ENCODE measurements at regions not wholly inside any gene's neighbourhood (a gene's known extent, or its start where the extent isn't known, plus 50 kb on each side); places are given as distances from the start of the nearest gene placed in this dataset.
A peak's percentile ranks its signal among the peaks of the same experiment; 100 is the strongest.

GRCh38 chr14:104447750-104448149 is 131.8 kb upstream of the C14orf180 start:
- no peak for TF ChIP-seq CTCF (IDR thresholded peaks at IDR 0.05)
- Histone ChIP-seq H3K27me3 (peaks cover 6% of the 10 kb centered on the region), H3K27ac (no peak overlapping the region), H3K36me3 (no peaks in the 10 kb centered on the region), H3K4me1 (no peaks in the 10 kb centered on the region), H3K4me3 (no peak overlapping the region), H3K9me3 (no peaks in the 10 kb centered on the region)
- intact Hi-C loops (cut with DNase I) = no loop called here
- ATAC-seq (no peak), DNase-seq (no peak)

- Histone ChIP-seq H3K27ac (no peak overlapping the region), H3K4me3 (no peak overlapping the region), H3K36me3 (no peaks in the 10 kb centered on the region), H3K9me3 (no peaks in the 10 kb centered on the region), H3K4me1 (no peaks in the 10 kb centered on the region), H3K27me3 (peaks cover 6% of the 10 kb centered on the region)
- DNase-seq = no peak
- no peak for ATAC-seq
- TF ChIP-seq CTCF (IDR thresholded peaks at IDR 0.05) = no peak
- intact Hi-C loops (cut with DNase I) = no loop called here
These were observed 131.2 kb upstream of the C14orf180 start for GRCh38 chr14:104448321-104448720.

- Histone ChIP-seq H3K27me3 (peaks cover 6% of the 10 kb centered on the region), H3K4me1 (no peaks in the 10 kb centered on the region), H3K27ac (no peak overlapping the region), H3K36me3 (no peaks in the 10 kb centered on the region), H3K9me3 (no peaks in the 10 kb centered on the region), H3K4me3 (no peak overlapping the region)
- TF ChIP-seq CTCF (IDR thresholded peaks at IDR 0.05) = no peak
- DNase-seq (no peak), ATAC-seq (no peak)
- intact Hi-C loops (cut with DNase I) = no loop called here
These were observed 130.8 kb upstream of the C14orf180 start for GRCh38 chr14:104448721-104449120.

- ATAC-seq (no peak), DNase-seq (peak; percentile 53)
- Histone ChIP-seq H3K36me3 (no peaks in the 10 kb centered on the region), H3K4me3 (no peak overlapping the region), H3K27ac (no peak overlapping the region), H3K4me1 (no peaks in the 10 kb centered on the region), H3K9me3 (no peaks in the 10 kb centered on the region), H3K27me3 (peaks cover 6% of the 10 kb centered on the region)
- intact Hi-C loops (cut with DNase I) = no loop called here
- TF ChIP-seq CTCF (IDR thresholded peaks at IDR 0.05) = no peak
These were observed 128.7 kb upstream of the C14orf180 start for GRCh38 chr14:104450811-104451401.

- DNase-seq = no peak
- Histone ChIP-seq H3K27me3 (peaks cover 6% of the 10 kb centered on the region), H3K36me3 (no peaks in the 10 kb centered on the region), H3K4me3 (no peak overlapping the region), H3K27ac (no peak overlapping the region), H3K4me1 (no peaks in the 10 kb centered on the region), H3K9me3 (no peaks in the 10 kb centered on the region)
- intact Hi-C loops (cut with DNase I) = no loop called here
- no peak for TF ChIP-seq CTCF (IDR thresholded peaks at IDR 0.05)
- no peak for ATAC-seq
These were observed 128.1 kb upstream of the C14orf180 start for GRCh38 chr14:104451474-104451873.

- intact Hi-C loops (cut with DNase I) = no loop called here
- Histone ChIP-seq H3K36me3 (no peaks in the 10 kb centered on the region), H3K4me1 (peaks cover 6% of the 10 kb centered on the region), H3K27ac (no peak overlapping the region), H3K9me3 (no peaks in the 10 kb centered on the region), H3K4me3 (no peak overlapping the region), H3K27me3 (peaks cover 34% of the 10 kb centered on the region)
- no peak for DNase-seq
- TF ChIP-seq CTCF (IDR thresholded peaks at IDR 0.05) = no peak
- no peak for ATAC-seq
These were observed 120.7 kb upstream of the C14orf180 start for GRCh38 chr14:104458845-104459244.
